NCI-H526 (cell line): ENCODE measurements at regions not wholly inside any gene's neighbourhood (a gene's known extent, or its start where the extent isn't known, plus 50 kb on each side); places are given as distances from the start of the nearest gene placed in this dataset.

ENCODE experiments used
- DNase-seq, 2 experiments: peaks; one replicate each; lab custom pipeline; 2025; lab: John Stamatoyannopoulos, UW

GRCh38 chr20:24334830-24335229 lies 134.6 kb upstream of the SYNDIG1 start:
- no peak for DNase-seq

- no peak for DNase-seq
These were observed 136.5 kb upstream of the SYNDIG1 start for GRCh38 chr20:24332956-24333355.

- DNase-seq, result no peak
These were observed 137.5 kb upstream of the SYNDIG1 start for GRCh38 chr20:24331939-24332338.

GRCh38 chr20:24328901-24329300 lies 140.5 kb upstream of the SYNDIG1 start:
- DNase-seq, result no peak

- DNase-seq, result no peak
These were observed 147.5 kb upstream of the SYNDIG1 start for GRCh38 chr20:24321973-24322372.

- no peak for DNase-seq
These were observed 150.7 kb upstream of the SYNDIG1 start for GRCh38 chr20:24318569-24319352.

GRCh38 chr20:24317224-24317623 lies 152.2 kb upstream of the SYNDIG1 start:
- no peak for DNase-seq

- no peak for DNase-seq
These were observed 152.7 kb upstream of the SYNDIG1 start for GRCh38 chr20:24316731-24317130.

- DNase-seq, result no peak
These were observed 155.4 kb upstream of the SYNDIG1 start for GRCh38 chr20:24314053-24314452.

- DNase-seq, result no peak
These were observed 159.8 kb upstream of the SYNDIG1 start for GRCh38 chr20:24309596-24309995.

GRCh38 chr20:24305371-24305770 lies 164.1 kb upstream of the SYNDIG1 start:
- DNase-seq, result no peak

- DNase-seq, result no peak
These were observed 165.1 kb upstream of the SYNDIG1 start for GRCh38 chr20:24304291-24304690.

GRCh38 chr20:24303393-24304170 lies 165.8 kb upstream of the SYNDIG1 start:
- DNase-seq, result peak; percentile 10 to 38

GRCh38 chr20:24297993-24298392 lies 171.4 kb upstream of the SYNDIG1 start:
- DNase-seq, result no peak

- DNase-seq, result no peak
These were observed 172.8 kb upstream of the SYNDIG1 start for GRCh38 chr20:24296477-24297261.

- no peak for DNase-seq
These were observed 178.4 kb upstream of the SYNDIG1 start for GRCh38 chr20:24291014-24291413.

GRCh38 chr20:24289737-24290481 lies 179.5 kb upstream of the SYNDIG1 start:
- DNase-seq, result no peak

- no peak for DNase-seq
These were observed 186.2 kb upstream of the SYNDIG1 start for GRCh38 chr20:24283186-24283585.

- DNase-seq, result no peak
These were observed 192.2 kb upstream of the SYNDIG1 start for GRCh38 chr20:24277196-24277595.

GRCh38 chr20:24275946-24276705 lies 193.3 kb upstream of the SYNDIG1 start:
- no peak for DNase-seq

GRCh38 chr20:24273251-24273650 lies 196.2 kb upstream of the SYNDIG1 start:
- no peak for DNase-seq
